GM12875 (cell line): ENCODE measurements at regions not wholly inside any gene's neighbourhood (a gene's known extent, or its start where the extent isn't known, plus 50 kb on each side); places are given as distances from the start of the nearest gene placed in this dataset.

Experiments
- H3K4me3 ChIP-seq: one replicate; pipeline ENCODE4 v1.5.1; 2011; ENCODE audit warnings: low read depth, low read length, control low read depth
- TF ChIP-seq, protein P1 (sequence below): IDR thresholded peaks from 2 replicates; pipeline ENCODE4 v1.5.1; 2011; ENCODE audit warnings: low read depth, mild to moderate bottlenecking, control low read depth, inconsistent platforms, low read length, moderate library complexity, borderline replicate concordance; ENCODE audit not compliant: insufficient read depth

DNA sequence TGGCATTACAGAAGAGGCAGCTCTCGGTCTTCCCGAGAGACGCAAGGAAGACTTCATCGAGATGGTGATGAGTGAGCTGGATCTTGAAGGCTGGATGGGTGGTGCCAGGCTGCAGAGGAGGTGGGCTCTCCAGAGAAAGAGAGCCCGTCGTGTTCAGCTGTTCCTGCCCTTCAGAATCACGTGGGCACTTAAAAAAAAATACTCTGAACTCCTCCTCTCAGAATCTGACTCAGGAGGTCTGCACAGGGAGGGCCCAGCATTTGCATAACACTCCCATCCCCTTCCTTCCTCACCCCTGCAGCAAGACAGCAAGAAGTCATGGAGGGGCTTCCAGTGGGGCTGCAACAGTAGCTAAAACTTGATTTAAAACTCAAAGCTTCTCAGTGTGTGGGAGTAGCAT, 203.0 kb downstream of the ATPSCKMT start:
- H3K4me3 ChIP-seq, result no peak overlapping the region
- TF ChIP-seq, protein P1, sequence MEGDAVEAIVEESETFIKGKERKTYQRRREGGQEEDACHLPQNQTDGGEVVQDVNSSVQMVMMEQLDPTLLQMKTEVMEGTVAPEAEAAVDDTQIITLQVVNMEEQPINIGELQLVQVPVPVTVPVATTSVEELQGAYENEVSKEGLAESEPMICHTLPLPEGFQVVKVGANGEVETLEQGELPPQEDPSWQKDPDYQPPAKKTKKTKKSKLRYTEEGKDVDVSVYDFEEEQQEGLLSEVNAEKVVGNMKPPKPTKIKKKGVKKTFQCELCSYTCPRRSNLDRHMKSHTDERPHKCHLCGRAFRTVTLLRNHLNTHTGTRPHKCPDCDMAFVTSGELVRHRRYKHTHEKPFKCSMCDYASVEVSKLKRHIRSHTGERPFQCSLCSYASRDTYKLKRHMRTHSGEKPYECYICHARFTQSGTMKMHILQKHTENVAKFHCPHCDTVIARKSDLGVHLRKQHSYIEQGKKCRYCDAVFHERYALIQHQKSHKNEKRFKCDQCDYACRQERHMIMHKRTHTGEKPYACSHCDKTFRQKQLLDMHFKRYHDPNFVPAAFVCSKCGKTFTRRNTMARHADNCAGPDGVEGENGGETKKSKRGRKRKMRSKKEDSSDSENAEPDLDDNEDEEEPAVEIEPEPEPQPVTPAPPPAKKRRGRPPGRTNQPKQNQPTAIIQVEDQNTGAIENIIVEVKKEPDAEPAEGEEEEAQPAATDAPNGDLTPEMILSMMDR, result no peak

DNA sequence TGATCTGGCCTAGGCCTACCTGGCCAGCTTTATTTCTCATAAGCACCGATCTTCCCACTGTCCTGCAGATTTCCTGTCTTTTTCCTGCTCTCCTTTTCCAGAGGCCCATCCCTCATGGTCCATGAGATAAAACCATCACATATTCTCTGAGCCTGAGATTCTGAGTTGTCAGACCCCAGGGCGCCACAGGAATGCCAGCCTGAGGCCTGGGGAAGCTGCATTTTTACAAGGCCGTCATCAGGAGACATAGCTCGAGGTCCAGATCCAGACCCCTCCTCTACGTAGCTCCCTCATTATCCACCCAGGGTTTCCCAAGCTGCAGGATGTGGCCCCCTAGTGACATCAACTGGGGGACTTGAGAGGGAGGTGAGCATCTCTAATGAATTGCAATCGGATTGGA, 204.3 kb downstream of the ATPSCKMT start:
- TF ChIP-seq, protein P1, result no peak

DNA sequence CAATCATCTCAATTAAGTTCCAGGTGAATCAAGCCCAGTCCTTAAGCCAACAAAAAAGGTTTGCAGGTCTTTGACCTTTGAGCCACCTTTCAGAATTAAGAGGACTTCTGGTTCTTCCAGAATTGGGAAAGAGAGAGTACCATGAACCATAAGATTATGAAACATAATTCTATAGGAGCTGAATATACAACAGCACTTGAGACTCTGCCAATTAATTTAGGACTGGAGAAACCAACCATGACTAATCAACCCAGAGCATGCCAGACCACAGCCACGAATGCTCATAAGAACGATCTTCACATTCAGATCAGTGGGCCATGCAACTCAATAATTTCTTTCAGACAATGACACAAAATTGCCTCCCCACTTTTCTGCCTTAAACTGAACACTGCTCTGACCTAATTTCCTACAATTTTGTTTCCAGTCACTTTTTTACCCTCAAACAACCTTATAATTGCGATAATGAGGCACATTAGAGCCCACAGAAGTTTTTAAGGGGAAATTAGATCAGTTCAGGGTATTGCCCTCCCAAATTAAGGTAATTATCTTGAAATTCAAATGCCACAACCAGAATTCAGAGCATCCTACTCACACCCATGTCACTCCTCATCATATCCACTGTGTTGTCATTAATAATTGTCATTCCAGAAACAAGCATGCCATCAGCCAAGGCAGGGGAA, 213.4 kb downstream of the ATPSCKMT start:
- H3K4me3 ChIP-seq, result no peak overlapping the region
- TF ChIP-seq, protein P1, result no peak

More for the DNA sequence above, 204.3 kb downstream of the ATPSCKMT start:
- no peak overlapping the region for H3K4me3 ChIP-seq

DNA sequence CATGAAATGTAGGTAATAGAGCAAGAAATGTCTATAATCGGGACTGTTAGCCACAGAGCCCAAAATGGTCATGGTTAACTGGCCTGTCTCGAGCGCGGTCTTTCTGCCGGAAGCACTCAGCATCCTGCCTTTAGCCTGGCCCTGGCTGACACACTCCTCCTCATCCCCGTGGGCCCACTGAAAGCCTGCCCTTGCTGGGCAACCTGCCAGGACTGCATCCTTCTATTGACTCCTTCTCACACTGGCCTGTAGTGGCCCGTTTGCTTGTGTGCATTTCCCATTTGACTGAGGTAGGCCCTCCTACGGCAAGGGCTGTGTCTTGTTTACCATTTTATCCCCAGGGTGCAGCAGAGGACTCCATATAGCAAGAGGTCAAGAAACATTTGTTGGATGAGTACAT, 215.7 kb downstream of the ATPSCKMT start:
- TF ChIP-seq, protein P1, result no peak
- no peak overlapping the region for H3K4me3 ChIP-seq

DNA sequence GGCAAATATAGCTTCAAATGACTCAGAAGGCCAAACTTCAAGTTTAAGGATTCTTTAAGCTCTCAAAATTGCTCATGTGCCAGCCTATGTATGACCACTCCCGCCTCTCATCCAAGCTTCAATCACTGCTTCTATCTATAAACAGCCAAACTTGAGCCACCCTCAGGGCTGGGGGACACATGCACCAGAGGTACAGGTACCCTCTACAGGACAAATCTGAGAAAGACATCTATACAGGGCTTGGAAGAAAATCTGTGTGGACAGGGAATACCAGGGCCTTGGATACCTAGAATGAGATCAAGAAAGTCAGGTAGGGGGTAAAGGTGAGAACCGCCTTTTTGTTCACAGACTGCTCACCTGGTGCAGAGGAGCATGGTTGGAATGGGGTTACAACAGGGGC, 217.9 kb downstream of the ATPSCKMT start:
- no peak overlapping the region for H3K4me3 ChIP-seq
- TF ChIP-seq, protein P1, result no peak

DNA sequence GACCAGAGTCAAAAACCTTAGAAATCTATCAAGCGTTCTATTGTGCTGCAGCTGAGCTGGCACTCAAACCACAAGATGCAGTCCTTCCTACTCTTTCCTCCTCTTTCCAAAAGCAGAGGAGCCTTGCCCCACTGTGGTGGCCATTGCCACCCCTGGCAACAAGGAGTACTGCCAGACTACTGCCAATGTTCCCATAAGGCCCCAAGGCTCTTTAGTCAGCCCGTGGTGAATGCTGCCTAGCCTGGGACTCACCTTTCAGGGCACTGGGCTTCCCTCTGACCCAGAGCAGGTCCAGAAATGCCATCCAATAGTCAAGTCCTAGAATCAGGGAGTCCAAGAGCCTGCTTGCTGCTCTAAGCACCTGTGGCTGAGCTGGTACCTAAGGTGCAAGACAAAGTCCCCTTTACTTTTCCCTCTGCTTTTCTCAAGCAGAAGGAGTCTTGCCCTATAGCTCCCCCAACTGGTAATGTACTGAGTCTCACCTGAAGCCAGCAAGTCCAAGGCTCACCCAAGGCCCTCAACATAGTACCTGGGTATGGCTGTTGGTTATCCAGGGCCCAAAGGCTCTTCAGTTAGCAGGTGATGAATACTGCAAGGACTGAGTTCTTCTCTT, 219.4 kb downstream of the ATPSCKMT start:
- no peak overlapping the region for H3K4me3 ChIP-seq
- TF ChIP-seq, protein P1, result peak; percentile 32; the same call in 1 of the 2 replicates

DNA sequence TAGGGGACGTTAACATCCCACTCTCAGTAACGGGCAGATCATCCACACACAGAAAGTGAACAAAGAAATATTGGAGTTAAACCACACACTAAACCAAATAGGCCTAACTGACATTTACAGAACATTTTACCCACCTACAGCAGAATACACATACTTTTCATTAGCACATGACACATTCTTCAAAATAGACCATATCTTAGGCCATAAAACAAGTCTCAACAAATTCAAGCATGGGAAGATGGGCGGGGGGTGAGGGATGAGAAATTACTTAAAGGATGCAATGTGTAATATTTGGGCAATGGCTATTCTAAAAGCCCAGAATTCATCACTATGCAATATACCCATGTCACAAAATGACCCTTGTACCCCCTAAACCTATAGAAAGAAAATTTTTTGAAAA, 226.2 kb downstream of the ATPSCKMT start:
- TF ChIP-seq, protein P1, result no peak
- no peak overlapping the region for H3K4me3 ChIP-seq
